ENCODE measurements at regions not wholly inside any gene's neighbourhood (a gene's known extent, or its start where the extent isn't known, plus 50 kb on each side); places are given as distances from the start of the nearest gene placed in this dataset.
"Not testable (repeated sequence)": the region's sequence is repeated elsewhere in the genome, so short reads cannot be mapped to it uniquely, and the experiment has no call there.

DNA sequence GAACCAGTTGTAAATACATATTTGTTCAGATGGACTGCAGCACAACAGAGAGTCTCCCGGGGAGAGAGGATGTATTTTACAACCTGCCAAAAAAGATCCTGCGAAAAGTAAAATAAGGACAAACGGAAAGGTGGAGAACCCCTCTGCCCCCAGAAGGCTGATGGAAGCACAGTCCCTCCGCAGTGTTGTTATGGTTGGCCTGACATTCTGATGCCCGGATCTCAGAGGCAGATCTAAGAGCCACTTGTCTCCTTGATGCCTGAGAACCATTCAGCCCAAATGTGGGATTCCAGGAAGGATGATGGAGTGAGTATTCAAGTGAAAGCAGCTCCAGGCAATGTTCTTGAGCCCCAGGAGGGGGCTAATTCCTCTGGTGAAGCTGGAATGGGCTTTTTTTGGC, 458.7 kb downstream of the ZNF536 start:
- no peak for ATAC-seq
- TF ChIP-seq ESRRG (CRISPR knock-in tag; IDR thresholded peaks at IDR 0.05) (no peak), ISL1 (CRISPR knock-in tag; IDR thresholded peaks at IDR 0.05) (no peak), SNAI2 (CRISPR knock-in tag; IDR thresholded peaks at IDR 0.05) (no peak), ZFP3 (CRISPR knock-in tag; IDR thresholded peaks at IDR 0.05) (no peak), TCF4 (CRISPR knock-in tag; IDR thresholded peaks at IDR 0.05; ENCODE audit: borderline replicate concordance) (no peak), GLIS3 (CRISPR knock-in tag; IDR thresholded peaks at IDR 0.05) (no peak), ZFP30 (CRISPR knock-in tag; IDR thresholded peaks at IDR 0.05) (no peak), OSR1 (CRISPR knock-in tag; IDR thresholded peaks at IDR 0.05) (no peak), BACH2 (CRISPR knock-in tag; IDR thresholded peaks at IDR 0.05; ENCODE audit: borderline replicate concordance) (no peak), ARNTL (CRISPR knock-in tag; IDR thresholded peaks at IDR 0.05; ENCODE audit: borderline replicate concordance, low read depth) (no peak), CSDC2 (CRISPR knock-in tag; IDR thresholded peaks at IDR 0.05) (no peak), PPARA (CRISPR knock-in tag; IDR thresholded peaks at IDR 0.05; ENCODE audit: borderline replicate concordance) (no peak), ZNF565 (CRISPR knock-in tag; conservative IDR thresholded peaks at IDR 0.05; ENCODE audit: low read depth) (no peak), RARB (CRISPR knock-in tag; IDR thresholded peaks at IDR 0.05) (no peak), ZNF8 (CRISPR knock-in tag; IDR thresholded peaks at IDR 0.05) (no peak)
- TF ChIP-seq, protein P1, sequence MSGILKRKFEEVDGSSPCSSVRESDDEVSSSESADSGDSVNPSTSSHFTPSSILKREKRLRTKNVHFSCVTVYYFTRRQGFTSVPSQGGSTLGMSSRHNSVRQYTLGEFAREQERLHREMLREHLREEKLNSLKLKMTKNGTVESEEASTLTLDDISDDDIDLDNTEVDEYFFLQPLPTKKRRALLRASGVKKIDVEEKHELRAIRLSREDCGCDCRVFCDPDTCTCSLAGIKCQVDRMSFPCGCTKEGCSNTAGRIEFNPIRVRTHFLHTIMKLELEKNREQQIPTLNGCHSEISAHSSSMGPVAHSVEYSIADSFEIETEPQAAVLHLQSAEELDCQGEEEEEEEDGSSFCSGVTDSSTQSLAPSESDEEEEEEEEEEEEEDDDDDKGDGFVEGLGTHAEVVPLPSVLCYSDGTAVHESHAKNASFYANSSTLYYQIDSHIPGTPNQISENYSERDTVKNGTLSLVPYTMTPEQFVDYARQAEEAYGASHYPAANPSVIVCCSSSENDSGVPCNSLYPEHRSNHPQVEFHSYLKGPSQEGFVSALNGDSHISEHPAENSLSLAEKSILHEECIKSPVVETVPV (CRISPR knock-in tag; IDR thresholded peaks at IDR 0.05): no peak
- TF ChIP-seq, protein P2, sequence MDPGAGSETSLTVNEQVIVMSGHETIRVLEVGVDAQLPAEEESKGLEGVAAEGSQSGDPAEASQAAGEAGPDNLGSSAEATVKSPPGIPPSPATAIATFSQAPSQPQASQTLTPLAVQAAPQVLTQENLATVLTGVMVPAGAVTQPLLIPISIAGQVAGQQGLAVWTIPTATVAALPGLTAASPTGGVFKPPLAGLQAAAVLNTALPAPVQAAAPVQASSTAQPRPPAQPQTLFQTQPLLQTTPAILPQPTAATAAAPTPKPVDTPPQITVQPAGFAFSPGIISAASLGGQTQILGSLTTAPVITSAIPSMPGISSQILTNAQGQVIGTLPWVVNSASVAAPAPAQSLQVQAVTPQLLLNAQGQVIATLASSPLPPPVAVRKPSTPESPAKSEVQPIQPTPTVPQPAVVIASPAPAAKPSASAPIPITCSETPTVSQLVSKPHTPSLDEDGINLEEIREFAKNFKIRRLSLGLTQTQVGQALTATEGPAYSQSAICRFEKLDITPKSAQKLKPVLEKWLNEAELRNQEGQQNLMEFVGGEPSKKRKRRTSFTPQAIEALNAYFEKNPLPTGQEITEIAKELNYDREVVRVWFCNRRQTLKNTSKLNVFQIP (CRISPR knock-in tag; IDR thresholded peaks at IDR 0.05; ENCODE audit: borderline replicate concordance, low read depth): no peak
- TF ChIP-seq, protein P3, sequence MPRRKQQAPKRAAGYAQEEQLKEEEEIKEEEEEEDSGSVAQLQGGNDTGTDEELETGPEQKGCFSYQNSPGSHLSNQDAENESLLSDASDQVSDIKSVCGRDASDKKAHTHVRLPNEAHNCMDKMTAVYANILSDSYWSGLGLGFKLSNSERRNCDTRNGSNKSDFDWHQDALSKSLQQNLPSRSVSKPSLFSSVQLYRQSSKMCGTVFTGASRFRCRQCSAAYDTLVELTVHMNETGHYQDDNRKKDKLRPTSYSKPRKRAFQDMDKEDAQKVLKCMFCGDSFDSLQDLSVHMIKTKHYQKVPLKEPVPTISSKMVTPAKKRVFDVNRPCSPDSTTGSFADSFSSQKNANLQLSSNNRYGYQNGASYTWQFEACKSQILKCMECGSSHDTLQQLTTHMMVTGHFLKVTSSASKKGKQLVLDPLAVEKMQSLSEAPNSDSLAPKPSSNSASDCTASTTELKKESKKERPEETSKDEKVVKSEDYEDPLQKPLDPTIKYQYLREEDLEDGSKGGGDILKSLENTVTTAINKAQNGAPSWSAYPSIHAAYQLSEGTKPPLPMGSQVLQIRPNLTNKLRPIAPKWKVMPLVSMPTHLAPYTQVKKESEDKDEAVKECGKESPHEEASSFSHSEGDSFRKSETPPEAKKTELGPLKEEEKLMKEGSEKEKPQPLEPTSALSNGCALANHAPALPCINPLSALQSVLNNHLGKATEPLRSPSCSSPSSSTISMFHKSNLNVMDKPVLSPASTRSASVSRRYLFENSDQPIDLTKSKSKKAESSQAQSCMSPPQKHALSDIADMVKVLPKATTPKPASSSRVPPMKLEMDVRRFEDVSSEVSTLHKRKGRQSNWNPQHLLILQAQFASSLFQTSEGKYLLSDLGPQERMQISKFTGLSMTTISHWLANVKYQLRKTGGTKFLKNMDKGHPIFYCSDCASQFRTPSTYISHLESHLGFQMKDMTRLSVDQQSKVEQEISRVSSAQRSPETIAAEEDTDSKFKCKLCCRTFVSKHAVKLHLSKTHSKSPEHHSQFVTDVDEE (CRISPR knock-in tag; IDR thresholded peaks at IDR 0.05): no peak
- TF ChIP-seq, protein P4, sequence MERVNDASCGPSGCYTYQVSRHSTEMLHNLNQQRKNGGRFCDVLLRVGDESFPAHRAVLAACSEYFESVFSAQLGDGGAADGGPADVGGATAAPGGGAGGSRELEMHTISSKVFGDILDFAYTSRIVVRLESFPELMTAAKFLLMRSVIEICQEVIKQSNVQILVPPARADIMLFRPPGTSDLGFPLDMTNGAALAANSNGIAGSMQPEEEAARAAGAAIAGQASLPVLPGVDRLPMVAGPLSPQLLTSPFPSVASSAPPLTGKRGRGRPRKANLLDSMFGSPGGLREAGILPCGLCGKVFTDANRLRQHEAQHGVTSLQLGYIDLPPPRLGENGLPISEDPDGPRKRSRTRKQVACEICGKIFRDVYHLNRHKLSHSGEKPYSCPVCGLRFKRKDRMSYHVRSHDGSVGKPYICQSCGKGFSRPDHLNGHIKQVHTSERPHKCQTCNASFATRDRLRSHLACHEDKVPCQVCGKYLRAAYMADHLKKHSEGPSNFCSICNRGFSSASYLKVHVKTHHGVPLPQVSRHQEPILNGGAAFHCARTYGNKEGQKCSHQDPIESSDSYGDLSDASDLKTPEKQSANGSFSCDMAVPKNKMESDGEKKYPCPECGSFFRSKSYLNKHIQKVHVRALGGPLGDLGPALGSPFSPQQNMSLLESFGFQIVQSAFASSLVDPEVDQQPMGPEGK (CRISPR knock-in tag; IDR thresholded peaks at IDR 0.05; ENCODE audit: borderline replicate concordance): no peak
- TF ChIP-seq, protein P5, sequence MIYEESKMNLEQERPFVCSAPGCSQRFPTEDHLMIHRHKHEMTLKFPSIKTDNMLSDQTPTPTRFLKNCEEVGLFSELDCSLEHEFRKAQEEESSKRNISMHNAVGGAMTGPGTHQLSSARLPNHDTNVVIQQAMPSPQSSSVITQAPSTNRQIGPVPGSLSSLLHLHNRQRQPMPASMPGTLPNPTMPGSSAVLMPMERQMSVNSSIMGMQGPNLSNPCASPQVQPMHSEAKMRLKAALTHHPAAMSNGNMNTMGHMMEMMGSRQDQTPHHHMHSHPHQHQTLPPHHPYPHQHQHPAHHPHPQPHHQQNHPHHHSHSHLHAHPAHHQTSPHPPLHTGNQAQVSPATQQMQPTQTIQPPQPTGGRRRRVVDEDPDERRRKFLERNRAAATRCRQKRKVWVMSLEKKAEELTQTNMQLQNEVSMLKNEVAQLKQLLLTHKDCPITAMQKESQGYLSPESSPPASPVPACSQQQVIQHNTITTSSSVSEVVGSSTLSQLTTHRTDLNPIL (CRISPR knock-in tag; IDR thresholded peaks at IDR 0.05; ENCODE audit: low read depth): no peak

DNA sequence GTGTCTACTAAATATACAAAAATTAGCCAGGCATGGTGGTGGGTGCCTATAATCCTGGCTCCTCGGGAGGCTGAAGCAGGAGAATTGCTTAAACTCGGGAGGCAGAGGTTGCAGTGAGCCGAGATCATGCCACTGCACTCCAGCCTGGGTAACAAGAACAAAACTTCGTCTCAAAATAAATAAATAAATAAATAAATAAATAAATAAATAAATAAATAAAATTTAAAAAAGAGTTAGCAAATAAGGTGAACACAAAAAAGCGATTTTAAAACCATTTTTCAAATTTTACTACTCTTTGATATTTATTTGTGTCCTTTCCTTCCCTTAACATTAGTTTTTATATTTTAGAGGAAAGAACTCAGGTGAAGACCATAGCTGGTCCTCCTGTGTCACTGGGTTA, 453.3 kb downstream of the ZNF536 start:
- not testable (repeated sequence) for ATAC-seq

DNA sequence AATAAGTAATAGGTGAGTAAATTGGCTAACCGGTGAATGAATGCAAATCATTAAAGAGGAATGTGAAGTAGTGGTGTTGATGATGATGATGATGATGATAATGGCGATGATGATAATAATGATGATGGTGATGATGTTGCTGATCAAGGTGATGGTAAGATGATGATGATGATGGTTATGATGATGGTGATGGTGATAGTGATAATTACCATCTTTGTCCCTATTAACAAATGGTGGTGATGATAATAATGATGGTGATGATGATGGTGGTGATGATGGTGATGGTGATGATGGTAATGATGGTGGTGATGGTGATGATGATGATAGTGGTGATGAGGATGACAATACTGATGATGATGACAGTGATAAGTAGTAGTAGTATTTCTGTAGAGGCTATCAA, 452.6 kb downstream of the ZNF536 start:
- ATAC-seq: no peak
- no peak for TF ChIP-seq TOX (CRISPR knock-in tag; IDR thresholded peaks at IDR 0.05; ENCODE audit: borderline replicate concordance)
- no peak for TF ChIP-seq ZNF565 (CRISPR knock-in tag; conservative IDR thresholded peaks at IDR 0.05; ENCODE audit: low read depth)
- no peak for TF ChIP-seq PPARA (CRISPR knock-in tag; IDR thresholded peaks at IDR 0.05; ENCODE audit: borderline replicate concordance)
- TF ChIP-seq SNAI2 (CRISPR knock-in tag; IDR thresholded peaks at IDR 0.05): no peak
- TF ChIP-seq ZNF70 (CRISPR knock-in tag; IDR thresholded peaks at IDR 0.05): no peak
- TF ChIP-seq, protein P3 (CRISPR knock-in tag; IDR thresholded peaks at IDR 0.05): no peak
- no peak for TF ChIP-seq GLIS3 (CRISPR knock-in tag; IDR thresholded peaks at IDR 0.05)
- TF ChIP-seq ZC3H10 (CRISPR knock-in tag; IDR thresholded peaks at IDR 0.05): no peak
- TF ChIP-seq ZFP30 (CRISPR knock-in tag; IDR thresholded peaks at IDR 0.05): no peak
- no peak for TF ChIP-seq ZFP3 (CRISPR knock-in tag; IDR thresholded peaks at IDR 0.05)
- TF ChIP-seq, protein P5 (CRISPR knock-in tag; IDR thresholded peaks at IDR 0.05; ENCODE audit: low read depth): no peak
- no peak for TF ChIP-seq ISL1 (CRISPR knock-in tag; IDR thresholded peaks at IDR 0.05)

Data from SK-N-SH treated with all-trans-retinoic acid at 6 μM for 48 hours (cell line).